ENCODE measurements at regions not wholly inside any gene's neighbourhood (a gene's known extent, or its start where the extent isn't known, plus 50 kb on each side); places are given as distances from the start of the nearest gene placed in this dataset.
A peak's percentile ranks its signal among the peaks of the same experiment; 100 is the strongest.

DNA sequence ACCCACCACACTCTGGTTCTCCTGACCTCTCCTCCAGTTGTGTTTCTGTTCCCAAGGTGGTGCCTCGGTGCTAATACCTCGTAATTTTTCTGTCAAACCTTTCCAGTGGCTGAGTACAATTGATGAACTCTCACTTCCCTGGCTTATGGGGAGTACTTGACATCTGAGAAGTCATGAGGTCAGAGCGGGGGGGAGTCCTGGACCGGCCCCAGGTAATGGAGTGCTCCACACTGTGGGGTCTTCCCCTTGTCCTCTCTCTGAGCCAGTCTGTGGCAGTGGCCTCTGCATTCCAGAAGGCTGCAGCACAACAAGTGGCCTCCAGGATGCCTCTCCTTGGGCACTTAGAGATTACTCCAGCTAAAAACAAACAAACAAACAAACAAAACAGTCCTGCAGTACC, 122.5 kb upstream of the TRIM2 start:
- H3K4me3 Mint-ChIP-seq = no peak overlapping the region
- peaks cover 20% of the 10 kb centered on the region for H3F3A ChIP-seq (ENCODE audit: low read depth)
- no peak overlapping the region for H2AFZ ChIP-seq (replicated peaks)
- no peak overlapping the region for H3K4me2 ChIP-seq
- peaks cover 13% of the 10 kb centered on the region for H3K27me3 Mint-ChIP-seq (ENCODE audit: insufficient read depth, low read depth)
- peaks cover 2% of the 10 kb centered on the region for H3K36me3 Mint-ChIP-seq
- no peaks in the 10 kb centered on the region for H3K79me2 ChIP-seq (ENCODE audit: low read depth)
- H3K27ac ChIP-seq = no peak overlapping the region
- peaks cover 6% of the 10 kb centered on the region for H3K9me3 Mint-ChIP-seq
- no peak for DNase-seq (ENCODE audit: low spot score)
- H3K27me3 ChIP-seq = no peaks in the 10 kb centered on the region
- H3K9me3 ChIP-seq (ENCODE audit: low read depth) = no peaks in the 10 kb centered on the region
- no peaks in the 10 kb centered on the region for H4K20me1 ChIP-seq (ENCODE audit: low read depth)
- no peak overlapping the region for H3K9ac ChIP-seq
- H3K4me1 Mint-ChIP-seq = peaks cover 55% of the 10 kb centered on the region
- peaks cover 26% of the 10 kb centered on the region for H3K4me1 ChIP-seq
- no peaks in the 10 kb centered on the region for H3K36me3 ChIP-seq
- TF ChIP-seq CTCF (IDR thresholded peaks at IDR 0.05) (peak; percentile 4), EZH2phosphoT487 (IDR thresholded peaks at IDR 0.05) (no peak)
- H3K4me3 ChIP-seq = no peak overlapping the region
- no peak overlapping the region for H3K27ac Mint-ChIP-seq

DNA sequence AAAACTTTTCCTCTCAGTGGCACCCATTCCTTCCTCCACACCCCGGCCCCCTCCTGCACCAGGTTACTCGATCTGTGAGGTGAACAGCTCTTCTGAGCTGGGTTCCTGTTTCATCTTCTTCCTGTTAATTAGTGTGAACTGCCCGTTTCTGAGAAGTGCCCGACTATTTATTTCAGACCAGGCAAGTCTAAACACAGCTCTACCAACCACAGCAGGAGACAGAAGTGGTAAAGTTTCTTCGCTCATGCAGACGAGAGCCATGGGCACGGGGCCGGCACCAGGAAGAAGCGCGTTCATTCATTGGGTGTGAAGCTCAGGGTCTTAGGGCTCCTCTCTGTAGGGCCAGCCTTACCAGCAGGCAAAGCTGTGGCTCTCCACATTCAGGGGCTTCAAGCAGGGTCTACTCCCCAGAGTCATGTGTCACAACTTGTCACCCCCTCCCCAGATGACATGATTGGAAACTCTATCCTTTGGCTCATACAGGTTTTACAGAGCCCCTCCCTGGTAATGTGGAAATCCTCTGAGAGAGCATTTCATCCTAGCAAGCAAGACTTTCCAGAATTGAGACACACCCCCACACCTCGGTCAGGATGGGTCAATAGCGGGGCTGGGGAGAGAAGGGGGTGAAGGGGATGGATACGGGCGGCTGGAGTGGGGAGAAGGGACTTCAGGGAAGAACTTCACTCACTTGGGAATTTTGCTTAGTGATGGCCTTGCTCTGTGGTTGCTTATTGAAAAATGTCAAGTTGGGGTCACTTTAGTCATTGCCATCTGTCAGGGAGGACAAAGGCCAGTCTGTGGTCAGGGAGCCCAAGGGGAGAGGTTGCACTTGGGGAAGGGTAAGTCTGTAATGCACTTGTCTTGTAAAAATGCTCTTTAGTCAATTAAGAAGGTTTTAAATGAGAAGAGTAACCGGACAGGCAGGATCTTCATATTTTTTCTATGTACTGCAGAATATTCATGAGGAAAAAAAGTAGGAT, 121.6 kb upstream of the TRIM2 start:
- TF ChIP-seq EZH2phosphoT487 (IDR thresholded peaks at IDR 0.05) = no peak

GRCh38 chr4:153083447-153083947, 120.7 kb upstream of the TRIM2 start:
- H4K20me1 ChIP-seq (ENCODE audit: low read depth) = no peaks in the 10 kb centered on the region
- H3K79me2 ChIP-seq (ENCODE audit: low read depth) = no peaks in the 10 kb centered on the region
- peak overlapping the region; percentile 57 for H3K4me3 Mint-ChIP-seq
- DNase-seq (ENCODE audit: low spot score) = peak; percentile 90
- no peaks in the 10 kb centered on the region for H3K9me3 ChIP-seq (ENCODE audit: low read depth)
- peak overlapping the region; percentile 95 for H3K27ac Mint-ChIP-seq
- no peak overlapping the region for H3K4me3 ChIP-seq
- no peak for TF ChIP-seq EZH2 (IDR thresholded peaks at IDR 0.05)
- TF ChIP-seq CTCF (IDR thresholded peaks at IDR 0.05) = peak; percentile 73
- TF ChIP-seq EZH2phosphoT487 (IDR thresholded peaks at IDR 0.05) = no peak
- H3K27ac ChIP-seq = no peak overlapping the region
- H3K27me3 ChIP-seq = no peaks in the 10 kb centered on the region
- peaks cover 51% of the 10 kb centered on the region for H3K4me1 Mint-ChIP-seq
- peaks cover 19% of the 10 kb centered on the region for H3K4me1 ChIP-seq
- no peaks in the 10 kb centered on the region for H3K36me3 ChIP-seq
- H3K36me3 Mint-ChIP-seq = no peaks in the 10 kb centered on the region
- H3K4me2 ChIP-seq = peak overlapping the region; percentile 27
- peaks cover 4% of the 10 kb centered on the region for H3K9me3 Mint-ChIP-seq
- peak overlapping the region; percentile 55 for H2AFZ ChIP-seq (replicated peaks)
- peaks cover 18% of the 10 kb centered on the region for H3F3A ChIP-seq (ENCODE audit: low read depth)
- H3K27me3 Mint-ChIP-seq (ENCODE audit: insufficient read depth, low read depth) = peaks cover 9% of the 10 kb centered on the region
- H3K9ac ChIP-seq = no peak overlapping the region

More for the DNA sequence above, 121.6 kb upstream of the TRIM2 start:
- DNase-seq (ENCODE audit: low spot score) = no peak
- Histone ChIP-seq H3K4me2 (no peak overlapping the region), H3K4me3 (no peak overlapping the region), H3F3A (ENCODE audit: low read depth) (peaks cover 18% of the 10 kb centered on the region), H3K79me2 (ENCODE audit: low read depth) (no peaks in the 10 kb centered on the region), H3K36me3 (no peaks in the 10 kb centered on the region), H3K27ac (no peak overlapping the region), H3K27me3 (no peaks in the 10 kb centered on the region), H3K9ac (no peak overlapping the region), H3K9me3 (ENCODE audit: low read depth) (no peaks in the 10 kb centered on the region), H4K20me1 (ENCODE audit: low read depth) (no peaks in the 10 kb centered on the region), H3K4me1 (peaks cover 19% of the 10 kb centered on the region), H2AFZ (replicated peaks) (peak overlapping the region; percentile 35)
- peaks cover 12% of the 10 kb centered on the region for H3K27me3 Mint-ChIP-seq (ENCODE audit: insufficient read depth, low read depth)
- H3K36me3 Mint-ChIP-seq = peaks cover 2% of the 10 kb centered on the region
- peak overlapping the region; percentile 95 for H3K27ac Mint-ChIP-seq
- peaks cover 10% of the 10 kb centered on the region for H3K9me3 Mint-ChIP-seq
- no peak overlapping the region for H3K4me3 Mint-ChIP-seq
- H3K4me1 Mint-ChIP-seq = peaks cover 51% of the 10 kb centered on the region

Data from neural progenitor cell (in vitro differentiated cells).